IMR-90 (cell line): ENCODE measurements at regions not wholly inside any gene's neighbourhood (a gene's known extent, or its start where the extent isn't known, plus 50 kb on each side); places are given as distances from the start of the nearest gene placed in this dataset.

Experiments used
- ATAC-seq: fragments of 200-7000 bp; cut with Tn5 transposase; 2 replicates; pipeline ENCODE4 v1.9.1; 2020; ENCODE audit warnings: low read depth, mild to moderate bottlenecking, moderate library complexity
- BruUV-seq: library from RNA; stranded (reverse); fragments of 400-500 nt; replicated peaks from 2 replicates; lab custom pipeline; 2021; lab: Mats Ljungman, UMichigan
- CTCF ChIA-PET: fragments of 300-600 bp; formaldehyde crosslinking; extraction: SDS; loops from one replicate; lab custom pipeline; 2021; ENCODE audit warnings: antibody characterized with exemption; lab: Yijun Ruan, JAX
- POLR2A ChIA-PET: fragments of 300-600 bp; sonication (Branson Sonifier 250); formaldehyde crosslinking; loops from one replicate; lab custom pipeline; 2022; ENCODE audit warnings: antibody characterized with exemption; ENCODE audit not compliant: unreplicated experiment; lab: Charles Lee
- DNase-seq: peaks from one replicate; pipeline ENCODE4 v3.0.0; 2013
- H2AFZ ChIP-seq: replicated peaks from 2 replicates; pipeline ENCODE3; 2013; ENCODE audit warnings: low read length, mild to moderate bottlenecking; ENCODE audit not compliant: poor library complexity
- H2AK5ac ChIP-seq: 2 replicates; pipeline ENCODE4 v1.6.1; 2013; ENCODE audit warnings: low read depth, low read length, inconsistent platforms
- H2AK9ac ChIP-seq: replicated peaks from 2 replicates; pipeline ENCODE3; 2013; ENCODE audit warnings: mild to moderate bottlenecking, low read depth, low read length, moderate library complexity; ENCODE audit not compliant: poor library complexity
- H2BK120ac ChIP-seq: 2 replicates; pipeline ENCODE4 v1.6.1; 2013; ENCODE audit warnings: low read depth, low read length, inconsistent platforms
- H2BK15ac ChIP-seq: 3 replicates; pipeline ENCODE4 v1.6.1; 2013; ENCODE audit warnings: low read depth, low read length, inconsistent platforms
- H2BK20ac ChIP-seq: 2 replicates; pipeline ENCODE4 v1.6.1; 2013; ENCODE audit warnings: low read depth, mild to moderate bottlenecking, inconsistent platforms, low read length, moderate library complexity
- H2BK5ac ChIP-seq: 2 replicates; pipeline ENCODE4 v1.6.1; 2013; ENCODE audit warnings: mild to moderate bottlenecking, low read depth, low read length, inconsistent platforms; ENCODE audit not compliant: poor library complexity, severe bottlenecking
- H3K14ac ChIP-seq: replicated peaks from 2 replicates; pipeline ENCODE4 v1.6.1; 2013; ENCODE audit warnings: low read depth, low read length, inconsistent platforms
- H3K18ac ChIP-seq: 2 replicates; pipeline ENCODE4 v1.6.1; 2013; ENCODE audit warnings: low read depth, low read length, control low read depth
- H3K23ac ChIP-seq: 2 replicates; pipeline ENCODE4 v1.6.1; 2013; ENCODE audit warnings: low read depth, low read length, inconsistent platforms
- H3K27ac ChIP-seq: 2 replicates; pipeline ENCODE4 v1.5.1; 2013; ENCODE audit warnings: mild to moderate bottlenecking, control low read depth, low read length; ENCODE audit not compliant: insufficient read depth
- H3K27me3 ChIP-seq: 2 replicates; pipeline ENCODE4 v1.6.1; 2013; ENCODE audit warnings: low read length; ENCODE audit not compliant: control insufficient read depth, insufficient read depth
- H3K36me3 ChIP-seq: 2 replicates; pipeline ENCODE4 v1.6.1; 2013; ENCODE audit warnings: low read length, mixed read lengths; ENCODE audit not compliant: control insufficient read depth, insufficient read depth
- H3K4ac ChIP-seq: 2 replicates; pipeline ENCODE4 v1.6.1; 2013; ENCODE audit warnings: low read depth, low read length, inconsistent platforms
- H3K4me1 ChIP-seq: 2 replicates; pipeline ENCODE4 v1.6.1; 2013; ENCODE audit warnings: low read length, mixed read lengths; ENCODE audit not compliant: control insufficient read depth, insufficient read depth
- H3K4me2 ChIP-seq: 2 replicates; pipeline ENCODE4 v1.6.1; 2013; ENCODE audit warnings: low read depth, mild to moderate bottlenecking, control low read depth, low read length, moderate library complexity
- H3K4me3 ChIP-seq: 2 replicates; pipeline ENCODE4 v1.5.1; 2013; ENCODE audit warnings: low read depth, mild to moderate bottlenecking, control low read depth, low read length, moderate library complexity; ENCODE audit not compliant: insufficient read depth
- H3K56ac ChIP-seq: 2 replicates; pipeline ENCODE4 v1.6.1; 2013; ENCODE audit warnings: low read length, inconsistent platforms; ENCODE audit not compliant: insufficient read depth; ENCODE audit errors: extremely low read depth
- H3K79me1 ChIP-seq, 2 experiments: 2 replicates each; pipeline ENCODE4 v1.6.1; 2013; ENCODE audit warnings: low read length in 2 of 2, inconsistent platforms in 1 of 2, low read depth in 1 of 2
- H3K9ac ChIP-seq: 2 replicates; pipeline ENCODE4 v1.6.1; 2013; ENCODE audit warnings: low read depth, low read length, control low read depth
- H3K9me1 ChIP-seq: 2 replicates; pipeline ENCODE4 v1.6.1; 2013; ENCODE audit warnings: low read length, inconsistent platforms; ENCODE audit not compliant: insufficient read depth
- H3K9me3 ChIP-seq: 2 replicates; pipeline ENCODE4 v1.6.1; 2013; ENCODE audit warnings: low read length; ENCODE audit not compliant: control insufficient read depth, insufficient read depth
- H4K20me1 ChIP-seq: 2 replicates; pipeline ENCODE4 v1.6.1; 2013; ENCODE audit warnings: low read length, inconsistent platforms; ENCODE audit not compliant: insufficient read depth
- H4K5ac ChIP-seq: 2 replicates; pipeline ENCODE4 v1.6.1; 2013; ENCODE audit warnings: mild to moderate bottlenecking, low read depth, low read length, control low read depth
- H4K8ac ChIP-seq, 2 experiments: 2 replicates each; pipeline ENCODE4 v1.6.1; 2013; ENCODE audit warnings: low read depth in 2 of 2, low read length in 2 of 2, control low read depth in 1 of 2, inconsistent platforms in 1 of 2
- H4K91ac ChIP-seq: 2 replicates; pipeline ENCODE4 v1.6.1; 2013; ENCODE audit warnings: low read depth, low read length, inconsistent platforms; ENCODE audit not compliant: insufficient read depth
- BHLHE40 ChIP-seq: fragments of 150-350 bp; IDR thresholded peaks from 2 replicates; pipeline ENCODE4 v1.6.1; 2016; ENCODE audit warnings: mild to moderate bottlenecking, low read depth, low read length
- CEBPB ChIP-seq: IDR thresholded peaks from 2 replicates; pipeline ENCODE4 v1.6.1; 2012; ENCODE audit warnings: low read depth, low read length, improper control_type of control experiment
- CHD1 ChIP-seq: IDR thresholded peaks from 2 replicates; pipeline ENCODE4 v1.6.1; 2012; ENCODE audit warnings: low read depth, low read length, improper control_type of control experiment
- FOS ChIP-seq: fragments of 150-350 bp; IDR thresholded peaks from 2 replicates; pipeline ENCODE4 v1.6.1; 2016; ENCODE audit warnings: low read depth, low read length
- MAFK ChIP-seq: IDR thresholded peaks from 2 replicates; pipeline ENCODE4 v1.6.1; 2012; ENCODE audit warnings: low read depth, low read length, improper control_type of control experiment
- MAZ ChIP-seq: IDR thresholded peaks from 2 replicates; pipeline ENCODE4 v1.6.1; 2012; ENCODE audit warnings: low read depth, mild to moderate bottlenecking, low read length, improper control_type of control experiment, moderate library complexity, borderline replicate concordance
- MXI1 ChIP-seq: IDR thresholded peaks from 2 replicates; pipeline ENCODE4 v1.6.1; 2012; ENCODE audit warnings: low read depth, mild to moderate bottlenecking, low read length, moderate library complexity, borderline replicate concordance
- NFE2L2 ChIP-seq: fragments of 150-350 bp; IDR thresholded peaks from 2 replicates; pipeline ENCODE4 v1.6.1; 2016; ENCODE audit warnings: low read depth, mild to moderate bottlenecking, low read length
- POLR2A ChIP-seq: IDR thresholded peaks from 2 replicates; pipeline ENCODE4 v1.6.1; 2012; ENCODE audit warnings: mild to moderate bottlenecking, low read depth, low read length
- RAD21 ChIP-seq: IDR thresholded peaks from 2 replicates; pipeline ENCODE4 v1.6.1; 2012; ENCODE audit warnings: low read length, improper control_type of control experiment
- RCOR1 ChIP-seq: IDR thresholded peaks from 2 replicates; pipeline ENCODE4 v1.6.1; 2012; ENCODE audit warnings: mild to moderate bottlenecking, low read length, improper control_type of control experiment; ENCODE audit not compliant: insufficient replicate concordance
- SMC3 ChIP-seq: fragments of 150-350 bp; IDR thresholded peaks from 2 replicates; pipeline ENCODE4 v1.6.1; 2016; ENCODE audit warnings: low read depth, mild to moderate bottlenecking, antibody characterized with exemption, low read length, moderate library complexity
- WGBS, 2 experiments: methylation state at CpG; one replicate each; pipeline versions ENCODE4 v1.1.5 to v1.1.7; 2013; ENCODE audit warnings: missing lambda C conversion rate in 2 of 2; ENCODE audit not compliant: insufficient read length in 1 of 2; ENCODE audit errors: extremely low coverage in 2 of 2; 5-methylcytosine and 5-hydroxymethylcytosine counted together
- dilution Hi-C: fragments of 300-500 bp; cut with HindIII; formaldehyde crosslinking; loops from one replicate; pipeline ENCODE4 v1.14.3; 2018; ENCODE audit warnings: low sequenced_read_pairs; ENCODE audit not compliant: unreplicated experiment
- in situ Hi-C: fragments of 300-500 bp; cut with MboI; formaldehyde crosslinking; loops from 3 replicates; pipeline ENCODE4 v1.14.3; 2019; ENCODE audit warnings: low sequenced_read_pairs, inconsistent platforms, mixed read lengths
- intact Hi-C: fragments of 100-400 bp; cut with micrococcal nuclease; formaldehyde crosslinking; loops from 2 replicates; pipeline ENCODE4 v1.10.0; 2022
- TF ChIP-seq, protein P1 (sequence below): fragments of 150-350 bp; IDR thresholded peaks from 2 replicates; pipeline ENCODE4 v1.6.1; 2017; ENCODE audit warnings: mild to moderate bottlenecking, antibody characterized with exemption, low read length, low read depth

DNA sequence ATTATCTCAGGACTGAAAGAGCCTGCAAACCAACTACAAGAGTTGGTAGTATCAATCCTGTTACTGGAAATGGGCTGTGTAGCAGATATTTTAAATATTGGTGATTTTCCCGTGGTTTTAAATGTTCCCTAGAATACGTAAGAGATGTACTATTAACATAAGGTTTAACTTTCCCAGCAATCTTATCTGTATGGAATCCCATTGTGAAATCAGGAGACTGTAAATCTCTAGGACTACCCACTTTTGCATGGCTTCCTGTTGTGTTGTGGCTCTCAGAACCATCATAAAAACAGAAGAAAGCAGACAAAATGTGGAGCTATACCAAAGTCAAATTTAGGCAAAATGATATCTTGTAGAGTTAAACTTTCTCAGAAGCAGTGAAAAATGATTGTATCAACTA lies 641.5 kb upstream of the SETBP1 start:
- H3K4me1 ChIP-seq: no peaks in the 10 kb centered on the region
- ATAC-seq (no peak), DNase-seq (no peak)
- no peak overlapping the region for H3K4me2 ChIP-seq
- H3K27me3 ChIP-seq: no peaks in the 10 kb centered on the region
- H3K79me1 ChIP-seq: no peaks in the 10 kb centered on the region
- intact Hi-C loops (loop anchor here (5.0 to 10.0 kb wide), 2 partner anchors 56 to 258 kb away; no protein-coding TSS in a partner anchor), in situ Hi-C loops (no loop called here), dilution Hi-C loops (no loop called here)
- H3K18ac ChIP-seq: no peak overlapping the region
- no peak overlapping the region for H3K56ac ChIP-seq
- no CpG with 5 or more reads among the region's 2 CpGs for WGBS, 2 experiments
- no peak overlapping the region for H2BK15ac ChIP-seq
- no peaks in the 10 kb centered on the region for H3K36me3 ChIP-seq
- CTCF ChIA-PET: no interaction called here
- no peak overlapping the region for H3K9ac ChIP-seq
- H2BK120ac ChIP-seq: no peak overlapping the region
- H2BK5ac ChIP-seq: no peak overlapping the region
- H3K14ac ChIP-seq: no peak overlapping the region
- no peak overlapping the region for H3K23ac ChIP-seq
- POLR2A ChIA-PET: no interaction called here
- no peak overlapping the region for H4K5ac ChIP-seq
- TF ChIP-seq FOS (no peak), MAFK (no peak), CHD1 (no peak), RCOR1 (no peak), NFE2L2 (no peak), SMC3 (no peak), RAD21 (no peak), MAZ (no peak), CEBPB (no peak), POLR2A (no peak), BHLHE40 (no peak), MXI1 (no peak)
- TF ChIP-seq, protein P1, sequence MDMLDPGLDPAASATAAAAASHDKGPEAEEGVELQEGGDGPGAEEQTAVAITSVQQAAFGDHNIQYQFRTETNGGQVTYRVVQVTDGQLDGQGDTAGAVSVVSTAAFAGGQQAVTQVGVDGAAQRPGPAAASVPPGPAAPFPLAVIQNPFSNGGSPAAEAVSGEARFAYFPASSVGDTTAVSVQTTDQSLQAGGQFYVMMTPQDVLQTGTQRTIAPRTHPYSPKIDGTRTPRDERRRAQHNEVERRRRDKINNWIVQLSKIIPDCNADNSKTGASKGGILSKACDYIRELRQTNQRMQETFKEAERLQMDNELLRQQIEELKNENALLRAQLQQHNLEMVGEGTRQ: no peak
- BruUV-seq: no TSS peak
- H4K8ac ChIP-seq: no peak overlapping the region
- no peak overlapping the region for H2AK5ac ChIP-seq
- no peak overlapping the region for H2BK20ac ChIP-seq
- no peak overlapping the region for H3K27ac ChIP-seq
- no peaks in the 10 kb centered on the region for H3K9me1 ChIP-seq
- no peak overlapping the region for H3K4me3 ChIP-seq
- no peak overlapping the region for H2AK9ac ChIP-seq
- no peaks in the 10 kb centered on the region for H4K20me1 ChIP-seq
- no peak overlapping the region for H2AFZ ChIP-seq
- H4K91ac ChIP-seq: no peak overlapping the region
- H3K4ac ChIP-seq: no peak overlapping the region
- H3K9me3 ChIP-seq: no peaks in the 10 kb centered on the region; the same call in 1 of the 2 replicates
